Cardiac septum (tissue), 1 donor: ENCODE measurements at regions not wholly inside any gene's neighbourhood (a gene's known extent, or its start where the extent isn't known, plus 50 kb on each side); places are given as distances from the start of the nearest gene placed in this dataset.

ENCODE experiments used
- DNase-seq: peaks from one replicate; pipeline ENCODE4 v3.0.0-alpha.2; 2020; ENCODE audit warnings: low spot score
- intact Hi-C: fragments of 100-400 bp; cut with DNase I; formaldehyde crosslinking; loops from one replicate; pipeline ENCODE4 v1.14.0; 2022
- donor health status: DM: no; HTN: no; CAD: no.

DNA sequence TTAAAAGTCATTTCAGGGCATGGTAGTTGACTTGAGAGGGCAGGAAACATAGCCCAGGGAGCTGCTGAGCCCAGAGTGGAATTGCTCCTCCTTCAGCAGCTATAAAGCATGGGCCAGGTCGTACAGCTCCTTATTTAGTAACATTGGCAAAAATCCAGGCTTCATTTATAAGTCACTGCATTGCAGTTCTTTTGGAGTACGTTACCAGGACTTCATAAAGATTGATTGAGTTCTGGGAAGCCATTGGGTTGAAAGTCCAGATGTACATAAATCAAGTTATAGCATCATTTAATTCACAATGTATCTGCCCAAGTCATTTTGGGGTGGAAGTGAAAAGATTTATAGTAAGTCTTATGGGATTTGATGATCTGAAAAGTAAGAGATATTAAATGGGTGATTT is 53.0 kb upstream of the ANKEF1 start:
- DNase-seq: no peak
- intact Hi-C loops: no loop called here

DNA sequence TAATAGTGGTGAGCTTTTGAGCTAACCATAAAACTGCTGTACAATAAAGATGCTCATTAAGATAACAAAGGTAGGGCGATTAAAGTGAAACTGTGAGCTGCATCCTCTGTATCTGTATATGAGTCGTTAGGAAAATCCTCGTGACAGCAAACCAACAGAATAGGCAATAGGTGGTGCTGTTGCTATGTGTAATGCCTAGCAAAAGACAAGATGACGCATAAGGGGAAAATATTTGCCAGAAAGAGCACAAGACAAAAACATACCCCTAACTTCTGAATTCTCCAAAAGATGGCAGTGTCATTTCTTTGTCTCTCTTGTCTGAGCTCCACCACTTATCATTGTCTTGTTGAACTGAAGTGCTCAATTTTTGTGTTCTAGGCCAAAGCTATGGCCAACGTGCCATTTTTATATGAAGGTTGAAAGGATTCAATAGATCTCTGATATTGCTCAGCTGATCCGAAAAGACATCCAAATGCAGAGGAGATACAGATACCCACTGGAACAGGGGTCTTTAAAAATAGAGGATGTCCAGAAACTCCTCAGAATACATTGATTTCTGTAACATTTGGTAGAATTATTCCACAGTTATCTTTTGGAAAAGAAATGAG is 56.3 kb upstream of the ANKEF1 start:
- intact Hi-C loops: loop anchor here (1.0 to 10.0 kb wide), 3 partner anchors 112 to 1566 kb away; no protein-coding TSS in a partner anchor
- DNase-seq: no peak

DNA sequence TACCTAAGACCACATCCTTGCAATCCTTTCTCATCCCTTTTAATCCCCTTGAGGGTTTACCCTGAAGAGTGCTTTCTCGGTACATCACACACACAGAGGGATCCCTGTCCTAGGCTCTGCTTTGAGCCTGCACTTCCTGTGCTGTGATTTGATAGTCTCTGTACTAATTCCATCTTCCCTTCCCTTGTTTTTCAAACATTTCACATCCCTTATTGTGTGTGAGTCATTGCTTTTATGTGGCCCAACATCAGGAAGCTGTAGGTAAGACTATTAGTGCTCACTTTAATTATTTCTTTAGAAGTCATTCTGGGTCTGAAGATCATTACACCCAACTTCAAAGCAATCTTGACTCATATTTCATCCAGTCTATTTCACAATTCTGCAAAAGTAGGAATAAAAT is 57.2 kb upstream of the ANKEF1 start:
- intact Hi-C loops: loop anchor here (1.0 to 10.0 kb wide), 3 partner anchors 113 to 1567 kb away; no protein-coding TSS in a partner anchor
- DNase-seq: no peak

DNA sequence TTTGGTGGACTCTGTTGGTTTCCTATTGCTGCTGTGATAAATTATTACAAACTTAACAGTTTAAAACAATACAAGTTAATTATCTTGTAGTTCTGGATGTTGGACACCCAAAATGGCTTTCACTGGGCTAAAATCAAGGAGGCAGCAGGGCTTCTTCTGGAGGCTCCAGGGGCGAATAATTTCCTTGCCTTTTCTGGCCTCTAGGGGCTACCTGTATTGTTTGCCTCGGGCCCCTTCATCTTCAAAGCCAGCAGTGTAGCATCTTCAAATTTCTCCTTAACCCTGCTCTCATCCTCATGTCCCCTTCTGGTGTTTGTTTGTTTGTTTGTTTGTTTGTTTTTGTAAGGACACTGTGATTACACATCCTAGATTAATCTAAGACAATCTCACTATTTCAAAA is 60.5 kb upstream of the ANKEF1 start:
- DNase-seq: no peak
- intact Hi-C loops: loop anchor here (10.0 kb wide), 1 partner anchor 1570 kb away; no protein-coding TSS in a partner anchor

GRCh38 chr20:9971746-9972145 is 63.0 kb upstream of the ANKEF1 start:
- DNase-seq: no peak
- intact Hi-C loops: loop anchor here (10.0 kb wide), 1 partner anchor 1573 kb away; no protein-coding TSS in a partner anchor

DNA sequence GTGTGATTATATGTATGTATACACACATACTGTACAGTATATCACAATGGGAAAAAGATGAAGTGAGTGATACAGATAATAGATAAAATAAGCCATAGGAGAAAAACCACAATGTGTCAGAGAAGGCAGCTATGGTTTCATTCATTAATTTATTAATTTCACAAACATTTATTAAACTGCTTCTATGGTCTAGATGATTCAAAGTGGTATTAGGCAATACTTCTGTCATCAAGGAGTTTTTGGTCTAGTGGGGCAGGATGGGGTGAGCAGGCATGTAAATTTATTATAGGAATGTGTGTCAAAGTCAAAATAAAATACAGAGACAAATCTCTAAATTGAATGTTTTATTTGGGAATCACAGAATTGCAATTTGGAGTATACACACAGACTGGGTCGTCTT is 65.2 kb upstream of the ANKEF1 start:
- no peak for DNase-seq
- intact Hi-C loops: loop anchor here (10.0 kb wide), 1 partner anchor 1575 kb away; no protein-coding TSS in a partner anchor

GRCh38 chr20:9968015-9968414 is 66.8 kb upstream of the ANKEF1 start:
- DNase-seq: no peak
- intact Hi-C loops: no loop called here

GRCh38 chr20:9966966-9967365 is 67.8 kb upstream of the ANKEF1 start:
- no peak for DNase-seq
- intact Hi-C loops: no loop called here

GRCh38 chr20:9963029-9963428 is 71.8 kb upstream of the ANKEF1 start:
- intact Hi-C loops: no loop called here

GRCh38 chr20:9958693-9959092 is 76.1 kb upstream of the ANKEF1 start:
- no peak for DNase-seq
- intact Hi-C loops: no loop called here

More at GRCh38 chr20:9963029-9963428, 71.8 kb upstream of the ANKEF1 start:
- no peak for DNase-seq

- DNase-seq: no peak
- intact Hi-C loops: no loop called here
These were observed 79.1 kb upstream of the ANKEF1 start for GRCh38 chr20:9955646-9956045.

- intact Hi-C loops: no loop called here
- no peak for DNase-seq
These were observed 85.2 kb upstream of the ANKEF1 start for GRCh38 chr20:9949563-9949962.

DNA sequence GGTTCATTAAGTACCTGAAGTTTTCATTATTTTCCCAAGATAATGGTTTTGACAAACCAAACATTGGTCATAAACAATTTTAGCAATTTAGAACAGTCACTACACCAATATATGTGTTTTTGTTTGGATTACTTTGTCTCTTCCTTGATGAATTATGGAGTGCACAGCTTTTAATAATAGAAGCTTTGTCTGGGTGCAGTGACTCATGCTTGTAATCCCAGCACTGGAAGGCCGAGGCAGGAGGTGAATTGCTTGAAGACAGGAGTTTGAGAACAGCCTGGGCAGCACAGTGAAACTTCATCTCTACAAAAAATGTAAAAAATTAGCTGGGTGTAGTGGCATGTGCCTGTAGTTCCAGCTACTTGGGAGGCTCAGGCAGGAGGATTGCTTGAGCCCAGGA is 89.4 kb upstream of the ANKEF1 start:
- intact Hi-C loops: no loop called here
- DNase-seq: no peak

DNA sequence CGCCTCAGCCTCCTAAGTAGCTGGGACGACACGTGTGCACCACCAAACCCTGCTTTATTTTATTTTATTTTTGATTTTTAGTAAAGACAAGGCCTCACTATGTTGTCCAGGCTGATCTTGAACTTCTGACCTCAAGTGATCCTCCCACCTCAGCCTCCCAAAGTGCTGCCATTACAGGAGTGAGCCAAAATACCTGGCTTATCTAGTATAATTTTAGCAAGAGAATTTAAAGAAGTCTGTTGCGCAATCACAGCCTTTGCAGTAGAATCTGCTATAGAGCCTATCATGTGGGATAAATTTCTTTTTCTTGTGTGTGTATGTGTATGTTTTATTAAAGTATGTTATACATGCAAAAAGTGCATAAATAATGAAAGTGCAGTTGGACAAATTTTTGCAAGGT is 92.1 kb upstream of the ANKEF1 start:
- intact Hi-C loops: no loop called here
- no peak for DNase-seq

GRCh38 chr20:9940329-9940728 is 94.5 kb upstream of the ANKEF1 start:
- intact Hi-C loops: no loop called here
- DNase-seq: no peak

- intact Hi-C loops: no loop called here
- no peak for DNase-seq
These were observed 95.6 kb upstream of the ANKEF1 start for GRCh38 chr20:9939231-9939630.

DNA sequence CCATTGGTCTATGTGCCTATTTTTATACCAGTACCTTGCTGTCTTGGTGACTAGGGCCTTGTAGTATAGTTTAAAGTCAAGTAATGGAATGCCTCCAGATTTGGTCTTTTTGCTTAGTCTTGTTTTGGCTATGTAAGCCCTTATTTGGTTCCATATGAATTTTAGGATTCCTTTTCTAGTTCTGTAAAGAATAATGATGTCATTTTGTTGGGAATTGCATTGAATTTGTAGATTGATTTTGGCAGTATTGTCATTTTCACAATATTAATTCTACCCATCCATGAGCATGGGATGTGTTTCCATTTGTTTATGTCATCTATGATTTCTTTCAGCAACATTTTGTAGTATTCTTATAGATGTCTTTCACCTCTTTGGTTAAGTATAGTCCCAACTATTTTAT is 96.4 kb upstream of the PAK5 start:
- no peak for DNase-seq
- intact Hi-C loops: no loop called here

- intact Hi-C loops: no loop called here
- no peak for DNase-seq
These were observed 91.3 kb upstream of the PAK5 start for GRCh38 chr20:9930142-9930541.

DNA sequence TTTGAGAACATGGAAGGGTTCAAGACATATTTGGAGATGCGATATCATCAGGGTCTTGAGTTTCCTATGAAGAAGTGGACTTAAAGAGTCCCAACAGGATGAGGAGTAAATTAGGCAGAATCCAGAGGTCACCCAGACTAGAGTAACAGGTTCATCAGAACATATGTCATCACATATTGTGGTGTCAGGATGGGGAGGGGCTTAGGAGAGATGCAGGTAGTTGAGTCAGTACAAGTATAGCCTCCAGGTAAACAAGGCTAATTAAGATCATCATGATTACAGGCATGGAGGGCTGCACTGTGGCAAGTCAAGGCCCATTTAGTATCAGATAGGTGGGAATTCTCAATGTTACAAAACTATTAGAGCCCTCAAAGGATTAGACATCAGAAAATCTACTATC is 90.1 kb upstream of the PAK5 start:
- intact Hi-C loops: no loop called here
- DNase-seq: no peak

- DNase-seq: no peak
- intact Hi-C loops: no loop called here
These were observed 89.4 kb upstream of the PAK5 start for GRCh38 chr20:9928281-9928737.

- intact Hi-C loops: no loop called here
- DNase-seq: no peak
These were observed 88.3 kb upstream of the PAK5 start for GRCh38 chr20:9927224-9927623.

DNA sequence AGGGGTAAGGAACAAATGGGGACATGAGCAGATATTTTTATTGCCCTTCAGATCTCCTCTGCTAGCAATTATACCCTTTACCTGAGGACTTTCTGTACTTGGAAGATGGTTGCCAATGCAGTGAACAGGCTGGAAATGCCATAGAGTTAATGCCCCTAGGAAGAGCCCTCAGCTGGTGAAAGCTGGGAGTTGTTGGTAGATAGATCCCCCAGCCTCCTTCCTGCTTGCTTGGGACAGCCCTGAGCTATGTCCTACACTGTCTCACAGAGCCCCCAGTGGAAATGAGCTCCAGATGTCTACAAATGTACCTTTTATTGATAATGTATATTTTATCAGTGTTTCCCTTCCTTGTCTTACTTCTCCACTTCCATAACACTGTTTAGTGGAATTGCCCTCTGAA is 87.6 kb upstream of the PAK5 start:
- DNase-seq: no peak
- intact Hi-C loops: no loop called here
